ENCODE measurements at regions not wholly inside any gene's neighbourhood (a gene's known extent, or its start where the extent isn't known, plus 50 kb on each side); places are given as distances from the start of the nearest gene placed in this dataset.
"Not testable (repeated sequence)": the region's sequence is repeated elsewhere in the genome, so short reads cannot be mapped to it uniquely, and the experiment has no call there.

DNA sequence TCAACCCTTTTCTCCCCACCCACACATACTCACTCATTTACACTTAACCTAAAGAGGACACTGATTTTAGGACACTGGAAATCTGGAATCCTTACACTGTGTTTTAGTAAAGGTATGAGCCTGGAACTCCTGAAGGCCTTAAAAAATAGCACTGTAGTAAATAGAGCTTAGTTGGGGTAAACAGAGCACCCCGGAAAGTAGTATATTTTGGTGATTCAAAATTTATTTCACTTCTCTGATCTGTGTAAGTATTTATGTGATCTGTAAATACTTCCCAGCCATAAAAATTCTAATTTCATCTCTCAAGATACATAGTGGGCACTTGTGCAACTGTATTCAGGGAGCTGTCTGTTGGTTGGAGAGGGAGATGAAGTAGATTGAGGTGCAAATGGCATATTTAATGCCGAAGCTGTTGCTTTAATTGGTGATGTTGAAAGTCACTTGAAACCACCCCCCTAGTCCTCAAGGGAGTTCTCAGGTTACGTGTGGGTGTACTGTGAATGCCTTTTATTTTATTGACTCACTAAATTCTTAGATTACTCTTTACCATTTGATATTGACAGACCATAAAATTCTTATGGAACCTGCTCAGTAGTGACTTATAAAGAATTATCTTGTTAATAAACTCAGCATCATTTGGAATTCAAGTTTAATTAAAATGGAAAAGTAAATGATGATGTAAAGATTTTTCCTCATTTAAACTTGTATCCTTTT, 154.9 kb downstream of the SOX4 start:
- no peaks in the 10 kb centered on the region for H3K4me1 Mint-ChIP-seq
- no peak overlapping the region for H3K27ac Mint-ChIP-seq
- no peaks in the 10 kb centered on the region for H3K36me3 Mint-ChIP-seq
- no peaks in the 10 kb centered on the region for H3K9me3 Mint-ChIP-seq
- no peak for ATAC-seq
- H3K4me3 Mint-ChIP-seq = no peak overlapping the region
- DNase-seq (ENCODE audit: low spot score in 2 of 2) = no peak

DNA sequence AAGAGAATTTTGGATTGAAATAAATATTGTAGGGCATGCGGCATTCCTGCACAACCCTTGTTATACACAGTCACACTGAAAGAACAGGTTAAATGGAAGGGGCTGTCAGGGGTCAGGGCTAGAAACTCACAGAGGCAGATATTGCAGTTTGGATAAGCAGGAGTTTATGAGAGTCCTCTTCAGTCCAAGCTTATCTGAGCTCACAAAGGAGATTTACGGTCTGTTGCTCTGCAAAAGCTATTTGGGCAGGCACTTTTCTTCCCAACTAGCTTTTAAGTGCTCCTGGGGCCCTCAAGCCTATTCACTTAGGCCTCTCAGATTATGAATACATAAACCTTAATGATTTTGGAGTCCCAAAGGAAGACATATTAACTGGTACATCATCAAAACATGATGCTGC, 156.2 kb downstream of the SOX4 start:
- Mint-ChIP-seq H3K27ac (no peak overlapping the region), H3K36me3 (no peaks in the 10 kb centered on the region), H3K9me3 (no peaks in the 10 kb centered on the region), H3K4me1 (no peaks in the 10 kb centered on the region), H3K4me3 (no peak overlapping the region)
- ATAC-seq = no peak
- no peak for DNase-seq (ENCODE audit: low spot score in 2 of 2)

DNA sequence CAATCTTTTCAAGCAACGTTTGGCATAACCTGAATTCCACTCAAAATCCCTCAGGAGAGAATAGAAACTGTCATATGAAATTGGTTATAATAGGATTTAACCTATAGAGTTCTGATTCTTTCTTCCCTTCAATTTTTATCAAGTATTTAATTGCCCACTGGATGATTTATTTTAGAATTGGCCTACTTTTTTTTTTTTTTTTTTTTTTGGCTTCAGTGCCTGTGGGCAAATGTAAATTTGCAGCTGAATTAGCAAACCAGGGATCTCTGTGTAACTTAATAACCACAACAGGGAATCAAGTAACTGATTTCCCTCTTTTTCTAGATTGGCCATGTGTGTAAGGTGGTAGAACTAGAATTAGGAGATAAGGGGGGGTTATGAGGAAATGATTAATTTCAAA, 157.0 kb downstream of the SOX4 start:
- no peak for DNase-seq (ENCODE audit: low spot score in 2 of 2)
- Mint-ChIP-seq H3K4me3 (no peak overlapping the region), H3K9me3 (no peaks in the 10 kb centered on the region), H3K36me3 (no peaks in the 10 kb centered on the region), H3K4me1 (no peaks in the 10 kb centered on the region), H3K27ac (no peak overlapping the region)
- no peak for ATAC-seq

DNA sequence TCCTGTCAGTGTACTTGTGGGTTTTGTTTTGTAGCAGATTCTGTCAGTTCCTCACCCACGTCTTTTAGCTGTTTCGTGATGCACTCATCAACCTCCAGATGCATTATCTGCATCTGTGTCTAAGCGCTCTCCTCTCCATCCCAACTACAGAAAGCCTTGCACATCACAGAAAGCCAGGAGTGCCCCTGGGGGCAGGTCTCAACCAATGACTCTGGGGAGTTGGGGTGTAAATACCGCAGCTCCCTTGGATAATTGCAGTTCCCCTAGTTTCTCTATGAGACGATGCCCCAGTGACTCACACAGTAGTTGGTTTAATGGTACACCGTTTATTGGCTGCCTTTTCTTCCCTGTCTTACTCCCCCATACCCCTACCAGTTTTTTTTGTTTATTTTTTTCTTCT, 158.1 kb downstream of the SOX4 start:
- Mint-ChIP-seq H3K4me3 (no peak overlapping the region), H3K27ac (no peak overlapping the region)

GRCh38 chr6:21752054-21752811, 158.7 kb downstream of the SOX4 start:
- H3K4me3 Mint-ChIP-seq = no peak overlapping the region
- no peak overlapping the region for H3K27ac Mint-ChIP-seq
- no peaks in the 10 kb centered on the region for H3K9me3 Mint-ChIP-seq
- no peaks in the 10 kb centered on the region for H3K36me3 Mint-ChIP-seq
- ATAC-seq = no peak
- DNase-seq (ENCODE audit: low spot score in 2 of 2) = no peak
- no peaks in the 10 kb centered on the region for H3K4me1 Mint-ChIP-seq

More for the DNA sequence above, 158.1 kb downstream of the SOX4 start:
- H3K9me3 Mint-ChIP-seq = no peaks in the 10 kb centered on the region
- DNase-seq (ENCODE audit: low spot score in 2 of 2) (no peak), ATAC-seq (no peak)
- H3K4me1 Mint-ChIP-seq = no peaks in the 10 kb centered on the region
- H3K36me3 Mint-ChIP-seq = no peaks in the 10 kb centered on the region

DNA sequence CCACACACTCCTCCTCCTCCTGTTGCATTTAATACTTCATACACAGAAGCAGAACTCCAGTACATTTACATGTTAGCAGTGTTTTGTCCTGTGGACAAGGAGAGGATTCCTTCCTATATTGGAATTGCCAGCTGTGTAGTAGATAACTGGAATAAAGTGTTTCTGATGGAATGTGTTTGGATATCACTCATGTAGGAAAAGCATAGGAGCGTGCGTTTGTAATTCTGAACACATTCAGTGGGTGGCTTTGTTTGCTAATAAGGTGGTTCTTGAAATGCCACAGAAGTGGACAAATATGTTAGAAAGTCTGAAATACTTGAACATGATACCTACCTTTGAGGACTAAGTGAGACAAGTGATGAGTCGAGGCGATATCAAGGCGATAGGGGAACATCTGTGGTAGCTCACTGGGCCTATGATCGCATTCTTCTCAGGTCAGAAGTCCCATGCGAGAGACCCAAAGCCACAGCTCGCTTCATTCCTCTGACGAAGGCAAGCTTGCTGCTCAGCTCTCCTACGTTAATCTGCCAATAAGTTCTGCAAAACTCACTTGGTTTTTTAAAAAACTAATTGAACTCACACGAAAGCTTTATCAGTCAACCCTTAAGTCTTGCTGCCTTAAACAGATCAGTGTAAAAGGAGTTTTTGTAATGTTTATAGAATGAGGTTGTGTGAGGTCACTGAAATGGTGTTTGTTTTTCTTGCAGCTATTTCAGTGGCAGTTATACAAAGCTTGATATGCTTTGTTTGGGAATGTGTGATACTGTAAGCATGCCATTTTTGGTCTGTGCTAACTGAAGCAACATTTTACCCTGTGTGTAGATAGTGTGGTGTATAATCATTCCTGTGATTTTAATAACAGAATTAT, 159.9 kb downstream of the SOX4 start:
- no peaks in the 10 kb centered on the region for H3K9me3 Mint-ChIP-seq
- DNase-seq (ENCODE audit: low spot score in 2 of 2) = no peak
- no peaks in the 10 kb centered on the region for H3K4me1 Mint-ChIP-seq
- no peak for ATAC-seq
- H3K27ac Mint-ChIP-seq = no peak overlapping the region
- H3K4me3 Mint-ChIP-seq = no peak overlapping the region
- no peaks in the 10 kb centered on the region for H3K36me3 Mint-ChIP-seq

GRCh38 chr6:21754891-21755290, 161.3 kb downstream of the SOX4 start:
- Mint-ChIP-seq H3K4me3 (no peak overlapping the region), H3K4me1 (no peaks in the 10 kb centered on the region), H3K9me3 (no peaks in the 10 kb centered on the region), H3K27ac (no peak overlapping the region), H3K36me3 (no peaks in the 10 kb centered on the region)
- no peak for ATAC-seq
- DNase-seq (ENCODE audit: low spot score in 2 of 2) = no peak

GRCh38 chr6:21756487-21756886, 162.9 kb downstream of the SOX4 start:
- H3K4me1 Mint-ChIP-seq = no peaks in the 10 kb centered on the region
- H3K27ac Mint-ChIP-seq = no peak overlapping the region
- no peaks in the 10 kb centered on the region for H3K36me3 Mint-ChIP-seq
- H3K9me3 Mint-ChIP-seq = no peaks in the 10 kb centered on the region
- DNase-seq (ENCODE audit: low spot score in 2 of 2) = no peak
- ATAC-seq = no peak
- no peak overlapping the region for H3K4me3 Mint-ChIP-seq

DNA sequence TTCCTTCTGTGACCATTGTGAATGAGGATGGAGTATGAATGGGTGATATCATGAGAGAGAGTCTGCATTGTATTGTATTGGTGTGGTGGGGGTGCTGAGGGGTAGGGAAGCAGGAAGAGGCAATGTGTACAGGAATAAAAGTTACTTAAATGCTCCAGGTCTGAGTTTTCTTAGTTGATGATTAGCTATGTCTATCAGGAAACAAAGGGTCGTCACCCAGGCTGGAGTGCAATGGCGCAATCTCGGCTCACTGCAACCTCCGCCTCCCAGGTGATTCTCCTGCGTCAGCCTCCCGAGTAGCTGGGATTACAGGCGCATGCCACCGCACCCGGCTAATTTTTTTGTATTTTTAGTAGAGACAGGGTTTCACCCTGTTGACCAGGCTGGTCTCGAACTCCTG, 163.8 kb downstream of the SOX4 start:
- H3K4me1 Mint-ChIP-seq; H3K27ac Mint-ChIP-seq; H3K9me3 Mint-ChIP-seq; ATAC-seq; H3K4me3 Mint-ChIP-seq; H3K36me3 Mint-ChIP-seq; DNase-seq (ENCODE audit: low spot score in 2 of 2): not testable (repeated sequence)

DNA sequence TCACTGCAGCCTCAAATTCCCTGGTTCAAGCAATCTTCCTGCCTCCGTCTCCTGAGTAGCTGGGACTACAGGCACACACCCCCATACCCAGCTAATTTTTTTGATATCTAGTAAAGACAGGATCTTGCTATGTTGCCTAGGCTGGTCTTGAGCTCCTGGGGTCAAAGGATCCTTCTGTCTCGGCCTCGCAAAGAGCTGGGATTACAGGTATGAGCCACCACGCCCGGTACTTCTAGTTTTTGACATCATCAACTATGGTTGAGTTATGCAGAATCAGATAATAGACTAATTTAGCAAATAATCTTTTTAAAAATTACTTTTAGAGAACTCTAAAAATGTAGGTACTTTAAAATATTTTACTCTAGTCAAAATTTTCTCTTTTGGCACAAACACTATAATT, 166.2 kb downstream of the SOX4 start:
- Mint-ChIP-seq H3K36me3 (no peaks in the 10 kb centered on the region), H3K4me3 (no peak overlapping the region), H3K4me1 (no peaks in the 10 kb centered on the region), H3K27ac (no peak overlapping the region), H3K9me3 (no peaks in the 10 kb centered on the region)
- DNase-seq (ENCODE audit: low spot score in 2 of 2) (no peak), ATAC-seq (no peak)

GRCh38 chr6:21761053-21761730, 167.6 kb downstream of the SOX4 start:
- H3K36me3 Mint-ChIP-seq; H3K4me1 Mint-ChIP-seq; DNase-seq (ENCODE audit: low spot score in 2 of 2); ATAC-seq; H3K9me3 Mint-ChIP-seq; H3K4me3 Mint-ChIP-seq; H3K27ac Mint-ChIP-seq: not testable (repeated sequence)

GRCh38 chr6:21764989-21765388, 171.4 kb downstream of the SOX4 start:
- DNase-seq (ENCODE audit: low spot score in 2 of 2) = no peak
- Mint-ChIP-seq H3K4me3 (no peak overlapping the region), H3K9me3 (no peaks in the 10 kb centered on the region), H3K36me3 (no peaks in the 10 kb centered on the region), H3K27ac (no peak overlapping the region), H3K4me1 (no peaks in the 10 kb centered on the region)
- ATAC-seq = no peak

GRCh38 chr6:21767891-21768648, 174.5 kb downstream of the SOX4 start:
- no peaks in the 10 kb centered on the region for H3K4me1 Mint-ChIP-seq
- ATAC-seq = no peak
- no peaks in the 10 kb centered on the region for H3K36me3 Mint-ChIP-seq
- no peak overlapping the region for H3K27ac Mint-ChIP-seq
- H3K4me3 Mint-ChIP-seq = no peak overlapping the region
- H3K9me3 Mint-ChIP-seq = no peaks in the 10 kb centered on the region
- DNase-seq (ENCODE audit: low spot score in 2 of 2) = no peak

DNA sequence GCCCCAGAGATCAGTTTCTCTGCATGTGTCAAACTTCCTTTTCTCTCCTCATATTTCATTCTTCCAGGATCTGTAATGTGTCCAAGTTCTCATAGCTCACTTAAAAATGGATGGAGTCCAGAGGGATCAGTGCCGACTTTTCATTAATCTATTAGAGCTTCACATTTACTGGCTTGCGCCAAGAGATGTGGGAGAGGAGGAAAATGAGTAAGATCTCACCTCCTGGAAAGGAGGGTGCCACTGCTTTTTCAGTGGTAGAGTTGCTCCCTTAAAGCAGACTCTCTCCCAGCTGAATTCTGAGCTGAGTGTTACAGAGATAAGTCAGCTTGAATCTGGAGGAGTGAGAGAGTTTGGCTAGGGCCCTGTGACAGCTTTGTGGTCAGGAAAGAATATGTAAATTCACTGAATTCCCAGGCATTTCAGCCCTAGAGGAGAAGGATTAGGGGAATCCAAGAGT, 175.9 kb downstream of the SOX4 start:
- Mint-ChIP-seq H3K4me1 (no peaks in the 10 kb centered on the region), H3K9me3 (no peaks in the 10 kb centered on the region)

More for the DNA sequence above, 175.9 kb downstream of the SOX4 start:
- no peak overlapping the region for H3K4me3 Mint-ChIP-seq
- no peaks in the 10 kb centered on the region for H3K36me3 Mint-ChIP-seq
- no peak for ATAC-seq
- no peak overlapping the region for H3K27ac Mint-ChIP-seq
- no peak for DNase-seq (ENCODE audit: low spot score in 2 of 2)
